ENCODE measurements at regions not wholly inside any gene's neighbourhood (a gene's known extent, or its start where the extent isn't known, plus 50 kb on each side); places are given as distances from the start of the nearest gene placed in this dataset.

DNA sequence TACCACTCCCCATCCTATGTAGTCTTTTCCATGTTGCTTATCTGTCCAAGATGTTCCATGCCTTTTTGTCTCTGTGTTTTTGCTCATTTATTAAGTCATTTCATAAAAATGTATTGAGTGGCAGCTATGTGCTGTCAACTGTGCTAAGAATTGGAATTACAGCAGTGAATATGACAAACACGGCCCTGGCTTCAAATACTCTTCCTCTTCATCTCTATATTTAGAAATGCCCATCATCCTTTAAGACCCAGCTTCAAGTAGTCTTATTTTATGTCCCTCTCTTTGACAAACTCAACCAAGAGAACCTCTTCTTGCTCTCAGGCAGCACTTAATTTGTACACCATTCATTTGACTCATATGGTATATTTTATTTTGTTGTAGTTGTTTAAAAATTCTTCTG, 55.4 kb upstream of the AMOT start:
- H3K27me3 ChIP-seq (ENCODE audit: control insufficient read depth, insufficient read depth, low read length) = peaks cover 4% of the 10 kb centered on the region; the same call in 1 of the 2 replicates
- H3K9ac ChIP-seq (ENCODE audit: low read depth, low read length) = no peak overlapping the region
- no peaks in the 10 kb centered on the region for H3K4me1 ChIP-seq (ENCODE audit: control insufficient read depth, insufficient read depth, low read length)
- no peaks in the 10 kb centered on the region for H3K36me3 ChIP-seq (ENCODE audit: control insufficient read depth, insufficient read depth, low read length)
- no peaks in the 10 kb centered on the region for H3K9me3 ChIP-seq (ENCODE audit: control insufficient read depth, insufficient read depth, low read length)
- no peak overlapping the region for H3K4me3 ChIP-seq (ENCODE audit: low read depth, low read length)
- no peak overlapping the region for H3K27ac ChIP-seq (ENCODE audit: low read depth, low read length)
